Mucosa of descending colon (tissue), 3 donors: ENCODE measurements at regions not wholly inside any gene's neighbourhood (a gene's known extent, or its start where the extent isn't known, plus 50 kb on each side); places are given as distances from the start of the nearest gene placed in this dataset.
A peak's percentile ranks its signal among the peaks of the same experiment; 100 is the strongest.

Experiments
- ATAC-seq: fragments of 200-7000 bp; cut with Tn5 transposase; one replicate; pipeline ENCODE4 v1.9.1; 2020; ENCODE audit warnings: mild to moderate bottlenecking, moderate library complexity
- DNase-seq, 3 donors: peaks; one replicate each; pipeline ENCODE4 v3.0.0-alpha.2; 2020
- H3K36me3 ChIP-seq: fragments of 200-600 bp; one replicate; pipeline ENCODE4 v1.8.0; 2021; ENCODE audit warnings: low read depth, mild to moderate bottlenecking
- H3K4me1 ChIP-seq: fragments of 200-600 bp; one replicate; pipeline ENCODE4 v1.8.0; 2021; ENCODE audit warnings: low read depth, mild to moderate bottlenecking
- H3K4me3 ChIP-seq: fragments of 200-600 bp; one replicate; pipeline ENCODE4 v1.8.0; 2021; ENCODE audit warnings: mild to moderate bottlenecking
- H3K9me3 ChIP-seq: fragments of 200-600 bp; one replicate; pipeline ENCODE4 v1.8.0; 2021; ENCODE audit warnings: mild to moderate bottlenecking
- CTCF ChIP-seq: fragments of 200-600 bp; IDR thresholded peaks from one replicate; pipeline ENCODE4 v1.8.0; 2022; ENCODE audit warnings: antibody characterized with exemption, mild to moderate bottlenecking
- intact Hi-C, 2 donors: fragments of 100-400 bp; cut with DNase I in 1 of 2; cut with micrococcal nuclease in 1 of 2; formaldehyde crosslinking; loops; one replicate each; pipeline versions ENCODE4 v1.11.0 to v1.11.1; 2022; cut with DNase I, micrococcal nuclease
- donor health status: DM: no; HTN: no; CAD: no; lungs with moderate emphysema.
- donor health status: DM: no; HTN: no; CAD: no.
- donor health status: DM: no; HTN: yes; CAD: no.

- TF ChIP-seq CTCF, result no peak
- Histone ChIP-seq H3K36me3 (no peaks in the 10 kb centered on the region), H3K4me3 (no peak overlapping the region), H3K4me1 (no peaks in the 10 kb centered on the region), H3K9me3 (no peaks in the 10 kb centered on the region)
- no peak for ATAC-seq
- peak in 2 of 3 donors; percentile 17 to 31 for DNase-seq
- intact Hi-C loops, result no loop called here
Observed at GRCh38 chr2:195307751-195308150, 349.3 kb upstream of the SLC39A10 start.

GRCh38 chr2:195304310-195304709 is 352.7 kb upstream of the SLC39A10 start:
- no peak for TF ChIP-seq CTCF
- H3K9me3 ChIP-seq, result no peaks in the 10 kb centered on the region
- H3K4me3 ChIP-seq, result no peak overlapping the region
- H3K36me3 ChIP-seq, result no peaks in the 10 kb centered on the region
- intact Hi-C loops, result no loop called here
- DNase-seq (no peak), ATAC-seq (no peak)
- H3K4me1 ChIP-seq, result no peaks in the 10 kb centered on the region

- no peak for TF ChIP-seq CTCF
- no peak overlapping the region for H3K4me3 ChIP-seq
- no peaks in the 10 kb centered on the region for H3K4me1 ChIP-seq
- H3K9me3 ChIP-seq, result no peaks in the 10 kb centered on the region
- no peaks in the 10 kb centered on the region for H3K36me3 ChIP-seq
- intact Hi-C loops, result no loop called here
- no peak for ATAC-seq
- DNase-seq, result no peak
Observed at GRCh38 chr2:195300631-195301030, 356.4 kb upstream of the SLC39A10 start.

DNA sequence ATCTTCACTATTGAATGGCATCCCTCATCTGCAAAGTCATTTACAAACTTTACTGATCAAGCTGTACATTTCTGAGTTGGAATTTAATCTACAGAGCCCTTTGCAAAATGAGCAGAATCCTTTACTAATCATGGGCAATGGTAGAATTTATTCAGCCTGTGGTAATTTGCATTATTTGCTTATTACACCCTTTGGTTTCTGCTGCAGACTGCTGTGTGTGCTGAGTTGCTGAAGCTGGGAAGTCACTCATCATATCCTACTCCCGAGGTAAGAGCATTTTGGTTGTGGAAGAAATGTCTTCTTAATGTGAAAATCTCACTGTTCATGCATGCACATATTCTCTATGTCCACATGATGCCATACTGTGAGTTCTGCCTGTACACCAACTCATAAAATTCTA is 357.4 kb upstream of the SLC39A10 start:
- TF ChIP-seq CTCF, result no peak
- H3K4me1 ChIP-seq, result no peaks in the 10 kb centered on the region
- peaks cover 3% of the 10 kb centered on the region for H3K9me3 ChIP-seq
- DNase-seq (no peak), ATAC-seq (no peak)
- intact Hi-C loops, result no loop called here
- H3K4me3 ChIP-seq, result no peak overlapping the region
- H3K36me3 ChIP-seq, result no peaks in the 10 kb centered on the region

DNA sequence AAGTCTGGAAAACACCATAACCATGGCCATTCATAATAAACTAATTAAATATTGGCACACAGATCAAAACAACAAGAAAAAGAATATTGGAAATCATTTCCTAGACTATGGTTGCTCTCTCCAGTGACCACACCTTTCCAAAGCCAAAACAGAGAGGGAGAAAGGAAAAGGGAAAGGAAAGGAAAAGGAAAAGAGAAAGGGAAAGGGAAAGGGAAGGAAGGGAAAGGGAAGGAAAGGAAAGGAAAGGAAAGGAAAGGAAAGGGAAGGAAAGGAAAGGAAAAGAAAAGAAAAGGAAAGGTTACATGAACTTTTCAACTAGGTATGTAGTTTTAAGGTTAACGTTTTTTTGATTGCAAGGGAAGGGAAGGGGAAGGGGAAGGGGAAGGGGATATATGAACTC is 360.5 kb upstream of the SLC39A10 start:
- no peak for TF ChIP-seq CTCF

GRCh38 chr2:195289081-195289480 is 367.9 kb upstream of the SLC39A10 start:
- intact Hi-C loops, result no loop called here
- no peaks in the 10 kb centered on the region for H3K9me3 ChIP-seq
- H3K4me1 ChIP-seq, result no peaks in the 10 kb centered on the region
- no peak overlapping the region for H3K4me3 ChIP-seq
- no peak for ATAC-seq
- no peaks in the 10 kb centered on the region for H3K36me3 ChIP-seq
- no peak for TF ChIP-seq CTCF
- DNase-seq, result no peak

More for the DNA sequence above, 360.5 kb upstream of the SLC39A10 start:
- no peak for ATAC-seq
- intact Hi-C loops, result no loop called here
- Histone ChIP-seq H3K4me1 (no peaks in the 10 kb centered on the region), H3K4me3 (no peak overlapping the region), H3K9me3 (peaks cover 5% of the 10 kb centered on the region), H3K36me3 (no peaks in the 10 kb centered on the region)
- no peak for DNase-seq
